ENCODE measurements at regions not wholly inside any gene's neighbourhood (a gene's known extent, or its start where the extent isn't known, plus 50 kb on each side); places are given as distances from the start of the nearest gene placed in this dataset.

GRCh38 chr12:124458992-124459851, 108.2 kb downstream of the NCOR2 start:
- H3K9me3 ChIP-seq (ENCODE audit: severe bottlenecking): no peaks in the 10 kb centered on the region
- TF ChIP-seq CTCF (IDR thresholded peaks at IDR 0.05; ENCODE audit: low read depth, low read length): no peak
- H3K4me3 ChIP-seq (ENCODE audit: low read depth, low read length): no peak overlapping the region
- H3K27ac ChIP-seq: no peak overlapping the region
- no peaks in the 10 kb centered on the region for H3K27me3 ChIP-seq (ENCODE audit: insufficient read depth, low read depth, severe bottlenecking)
- no peak for DNase-seq
- peaks cover 79% of the 10 kb centered on the region for H3K36me3 ChIP-seq

GRCh38 chr12:124458220-124458991, 109.0 kb downstream of the NCOR2 start:
- no peak for DNase-seq
- Histone ChIP-seq H3K36me3 (peaks cover 83% of the 10 kb centered on the region), H3K27me3 (ENCODE audit: insufficient read depth, low read depth, severe bottlenecking) (no peaks in the 10 kb centered on the region), H3K4me3 (ENCODE audit: low read depth, low read length) (no peak overlapping the region), H3K27ac (no peak overlapping the region), H3K9me3 (ENCODE audit: severe bottlenecking) (no peaks in the 10 kb centered on the region)
- no peak for TF ChIP-seq CTCF (IDR thresholded peaks at IDR 0.05; ENCODE audit: low read depth, low read length)

GRCh38 chr12:124457287-124458219, 109.9 kb downstream of the NCOR2 start:
- no peaks in the 10 kb centered on the region for H3K27me3 ChIP-seq (ENCODE audit: insufficient read depth, low read depth, severe bottlenecking)
- H3K36me3 ChIP-seq: peaks cover 86% of the 10 kb centered on the region
- TF ChIP-seq CTCF (IDR thresholded peaks at IDR 0.05; ENCODE audit: low read depth, low read length): no peak
- DNase-seq: no peak
- no peaks in the 10 kb centered on the region for H3K9me3 ChIP-seq (ENCODE audit: severe bottlenecking)
- H3K4me3 ChIP-seq (ENCODE audit: low read depth, low read length): no peak overlapping the region
- H3K27ac ChIP-seq: no peak overlapping the region

- TF ChIP-seq CTCF (IDR thresholded peaks at IDR 0.05; ENCODE audit: low read depth, low read length): no peak
- no peak for DNase-seq
- Histone ChIP-seq H3K27ac (no peak overlapping the region), H3K9me3 (ENCODE audit: severe bottlenecking) (no peaks in the 10 kb centered on the region), H3K36me3 (peaks cover 84% of the 10 kb centered on the region), H3K4me3 (ENCODE audit: low read depth, low read length) (no peak overlapping the region), H3K27me3 (ENCODE audit: insufficient read depth, low read depth, severe bottlenecking) (no peaks in the 10 kb centered on the region)
These were observed 110.7 kb downstream of the NCOR2 start for GRCh38 chr12:124456652-124457152.

GRCh38 chr12:124456133-124456651, 111.2 kb downstream of the NCOR2 start:
- TF ChIP-seq CTCF (IDR thresholded peaks at IDR 0.05; ENCODE audit: low read depth, low read length): no peak
- H3K27ac ChIP-seq: no peak overlapping the region

More at GRCh38 chr12:124456133-124456651, 111.2 kb downstream of the NCOR2 start:
- H3K9me3 ChIP-seq (ENCODE audit: severe bottlenecking): no peaks in the 10 kb centered on the region
- H3K4me3 ChIP-seq (ENCODE audit: low read depth, low read length): no peak overlapping the region
- H3K36me3 ChIP-seq: peaks cover 82% of the 10 kb centered on the region
- no peak for DNase-seq
- H3K27me3 ChIP-seq (ENCODE audit: insufficient read depth, low read depth, severe bottlenecking): no peaks in the 10 kb centered on the region
